IPS-15b (cell line): ENCODE measurements at regions not wholly inside any gene's neighbourhood (a gene's known extent, or its start where the extent isn't known, plus 50 kb on each side); places are given as distances from the start of the nearest gene placed in this dataset.
"Not testable (repeated sequence)": the region's sequence is repeated elsewhere in the genome, so short reads cannot be mapped to it uniquely, and the experiment has no call there.

ENCODE experiments used
- H3K27me3 ChIP-seq: one replicate; pipeline ENCODE4 v1.6.1; 2013; ENCODE audit warnings: low read length; ENCODE audit not compliant: control insufficient read depth, insufficient read depth
- H3K36me3 ChIP-seq: one replicate; pipeline ENCODE4 v1.6.1; 2013; ENCODE audit warnings: low read length; ENCODE audit not compliant: control insufficient read depth, insufficient read depth
- H3K4me1 ChIP-seq: one replicate; pipeline ENCODE4 v1.6.1; 2013; ENCODE audit warnings: mild to moderate bottlenecking, low read length; ENCODE audit not compliant: control insufficient read depth, insufficient read depth
- H3K4me3 ChIP-seq: one replicate; pipeline ENCODE4 v1.5.1; 2013; ENCODE audit warnings: low read depth, low read length
- H3K9ac ChIP-seq: one replicate; pipeline ENCODE4 v1.6.1; 2013; ENCODE audit warnings: low read depth, mild to moderate bottlenecking, low read length
- H3K9me3 ChIP-seq: one replicate; pipeline ENCODE4 v1.6.1; 2013; ENCODE audit warnings: mild to moderate bottlenecking, low read length; ENCODE audit not compliant: control insufficient read depth, insufficient read depth

- Histone ChIP-seq H3K4me3 (no peak overlapping the region), H3K9me3 (peaks cover 9% of the 10 kb centered on the region), H3K9ac (no peak overlapping the region), H3K36me3 (no peaks in the 10 kb centered on the region), H3K4me1 (no peaks in the 10 kb centered on the region), H3K27me3 (no peaks in the 10 kb centered on the region)
Observed at GRCh38 chrX:1045680-1046314, 166.7 kb downstream of the CRLF2 start.

DNA sequence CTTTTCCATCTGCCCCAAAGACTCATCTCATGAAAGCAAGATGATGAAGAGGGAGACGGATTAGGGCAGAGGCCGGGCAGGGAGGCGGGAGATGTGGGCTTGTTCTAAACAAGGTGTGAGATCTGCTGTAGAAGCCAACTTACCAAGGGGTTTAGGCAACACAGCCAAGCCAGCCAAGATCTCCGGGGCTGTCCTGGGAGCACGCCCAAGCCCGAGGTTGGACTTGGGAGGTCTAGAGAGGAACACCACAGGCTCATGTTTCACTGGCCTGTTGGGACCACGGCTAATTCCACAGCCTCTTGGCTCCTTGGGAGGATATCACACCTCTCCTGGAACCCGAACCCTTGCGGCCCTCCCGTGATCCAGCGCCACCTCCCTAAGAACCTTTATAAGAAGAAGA is 171.4 kb downstream of the CRLF2 start:
- no peak overlapping the region for H3K4me3 ChIP-seq
- H3K36me3 ChIP-seq, result no peaks in the 10 kb centered on the region
- no peaks in the 10 kb centered on the region for H3K4me1 ChIP-seq
- H3K9ac ChIP-seq, result no peak overlapping the region
- H3K9me3 ChIP-seq, result peaks cover 9% of the 10 kb centered on the region
- H3K27me3 ChIP-seq, result no peaks in the 10 kb centered on the region

DNA sequence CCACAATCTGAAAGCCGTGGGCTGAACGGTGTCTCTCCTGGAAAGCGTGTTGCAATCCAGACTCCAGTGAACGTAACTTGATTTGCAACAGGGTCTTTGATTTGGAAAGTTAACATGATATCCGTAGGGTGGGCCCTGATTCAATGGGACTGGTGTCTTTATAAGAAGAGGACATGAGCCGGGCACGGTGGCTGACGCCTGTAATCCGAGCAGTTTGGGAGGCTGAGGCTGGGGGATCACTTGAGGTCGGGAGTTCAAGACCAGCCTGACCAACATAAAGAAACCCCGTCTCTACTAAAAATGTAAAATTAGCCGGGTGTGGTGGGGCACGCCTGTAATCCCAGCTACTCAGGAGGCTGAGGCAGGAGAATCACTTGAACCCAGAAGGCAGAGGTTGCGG is 176.5 kb downstream of the CRLF2 start:
- not testable (repeated sequence) for H3K27me3 ChIP-seq, H3K4me1 ChIP-seq, H3K4me3 ChIP-seq, H3K9ac ChIP-seq, H3K9me3 ChIP-seq, H3K36me3 ChIP-seq

DNA sequence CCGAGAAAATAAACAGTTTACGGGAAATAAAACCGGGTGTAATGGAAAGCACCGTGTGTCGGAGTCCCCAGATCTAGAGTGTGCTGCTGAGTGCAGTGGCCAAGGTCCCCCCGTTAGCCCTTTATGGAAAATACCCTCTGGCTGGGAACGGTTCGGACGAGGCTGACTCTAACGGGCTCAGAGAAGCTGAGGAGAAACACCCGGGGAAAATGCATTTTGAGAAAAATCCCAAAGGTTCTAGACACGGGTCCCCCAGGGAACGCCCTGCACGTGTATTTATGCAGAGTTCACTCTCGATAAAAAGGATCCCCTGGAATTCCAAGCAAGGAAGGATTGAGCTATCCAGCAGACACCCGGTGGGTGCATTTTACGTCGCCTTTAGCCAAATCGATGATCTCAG is 177.2 kb downstream of the CRLF2 start:
- H3K4me3 ChIP-seq, result no peak overlapping the region

DNA sequence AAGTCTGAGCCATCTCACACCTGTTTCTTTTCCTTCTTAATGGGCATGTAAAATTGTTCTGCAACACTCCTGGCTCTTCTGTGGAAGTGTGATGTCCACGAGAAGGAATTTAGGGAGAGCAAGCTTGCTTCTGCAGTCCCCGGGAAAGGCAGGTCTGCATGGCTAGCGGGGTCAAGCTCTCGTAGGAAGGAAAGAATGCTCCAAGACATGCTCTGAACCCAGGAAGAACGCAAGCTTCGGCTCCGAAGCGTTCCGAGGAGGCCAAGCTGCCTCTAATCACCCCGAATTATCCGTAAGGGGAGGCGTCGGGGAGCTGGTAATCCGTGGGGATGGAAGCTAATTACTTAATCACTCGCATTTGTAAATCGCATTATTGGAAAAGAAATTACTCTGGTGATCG is 177.7 kb downstream of the CRLF2 start:
- Histone ChIP-seq H3K9me3 (no peaks in the 10 kb centered on the region), H3K27me3 (no peaks in the 10 kb centered on the region), H3K36me3 (no peaks in the 10 kb centered on the region), H3K4me3 (no peak overlapping the region), H3K4me1 (no peaks in the 10 kb centered on the region), H3K9ac (no peak overlapping the region)

More for the DNA sequence above, 177.2 kb downstream of the CRLF2 start:
- no peaks in the 10 kb centered on the region for H3K27me3 ChIP-seq
- no peaks in the 10 kb centered on the region for H3K36me3 ChIP-seq
- H3K4me1 ChIP-seq, result no peaks in the 10 kb centered on the region
- no peak overlapping the region for H3K9ac ChIP-seq
- H3K9me3 ChIP-seq, result no peaks in the 10 kb centered on the region

DNA sequence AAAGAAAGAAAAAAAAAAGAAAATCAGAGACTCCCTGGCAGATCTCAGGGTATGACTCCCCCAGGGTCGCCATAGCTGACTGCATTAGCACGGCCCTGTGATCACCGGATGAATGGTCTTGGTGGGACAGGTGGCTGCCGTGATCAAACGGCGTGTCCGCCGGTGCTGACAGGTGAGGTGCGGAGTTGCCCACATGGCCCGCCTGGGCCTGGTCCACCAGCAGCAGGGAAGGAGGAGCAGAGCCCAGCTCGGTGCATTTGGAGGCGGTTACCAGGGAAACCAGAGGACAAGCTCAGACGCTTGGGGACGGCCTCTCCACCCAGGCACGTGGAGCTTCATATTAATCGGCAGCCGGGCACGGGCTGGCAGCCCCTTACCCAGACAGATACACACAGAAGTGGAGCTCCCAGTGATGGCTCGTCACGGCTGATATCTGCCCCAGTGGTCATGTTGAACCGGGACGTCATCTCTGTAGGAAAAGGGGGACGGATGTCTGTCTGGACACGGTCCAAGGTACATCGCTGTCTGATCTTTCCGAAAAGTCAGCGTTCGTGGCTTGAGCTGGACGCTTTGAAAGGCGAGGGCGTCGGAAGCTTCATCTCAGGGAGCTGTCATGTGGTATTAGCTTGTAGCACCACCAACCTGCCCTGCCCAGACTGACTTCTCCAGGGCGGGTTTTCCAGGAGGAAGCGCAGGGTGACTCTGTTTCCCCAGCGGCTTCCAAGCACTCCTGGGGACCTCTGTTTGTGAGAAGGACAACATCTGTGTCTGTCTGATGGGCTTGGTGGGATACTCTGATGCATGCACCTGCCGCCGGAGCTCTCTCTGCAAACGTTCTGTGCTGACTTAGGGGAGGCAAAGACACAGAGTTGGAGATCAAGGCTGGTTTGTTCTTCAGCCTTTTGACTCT is 180.7 kb downstream of the CRLF2 start:
- H3K4me3 ChIP-seq, result no peak overlapping the region
- no peak overlapping the region for H3K9ac ChIP-seq
- no peaks in the 10 kb centered on the region for H3K9me3 ChIP-seq

DNA sequence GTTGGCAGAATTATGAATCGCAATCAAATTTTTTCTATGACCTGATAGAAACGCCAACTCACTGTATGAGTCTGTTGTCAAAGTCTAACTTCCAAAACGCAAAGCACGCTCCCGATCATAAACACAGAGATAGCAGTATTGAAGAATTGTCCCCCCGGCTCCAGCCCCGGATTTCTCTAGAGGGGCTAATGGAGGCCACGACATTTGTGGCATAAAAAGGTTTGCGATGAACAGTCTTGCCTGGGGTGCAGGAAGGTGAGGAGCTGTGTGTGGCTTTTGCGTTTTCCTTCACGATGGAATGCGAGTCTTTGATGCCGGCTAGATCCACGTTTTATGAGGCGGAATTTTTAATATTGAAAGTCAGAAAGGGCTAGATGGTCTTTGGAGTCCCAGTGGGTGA is 183.0 kb downstream of the CRLF2 start:
- H3K36me3 ChIP-seq, result no peaks in the 10 kb centered on the region
- no peaks in the 10 kb centered on the region for H3K27me3 ChIP-seq
- H3K4me1 ChIP-seq, result no peaks in the 10 kb centered on the region
- no peak overlapping the region for H3K4me3 ChIP-seq
- no peaks in the 10 kb centered on the region for H3K9me3 ChIP-seq
- no peak overlapping the region for H3K9ac ChIP-seq

More for the DNA sequence above, 180.7 kb downstream of the CRLF2 start:
- H3K36me3 ChIP-seq, result no peaks in the 10 kb centered on the region
- no peaks in the 10 kb centered on the region for H3K27me3 ChIP-seq
- no peaks in the 10 kb centered on the region for H3K4me1 ChIP-seq

- Histone ChIP-seq H3K27me3 (no peaks in the 10 kb centered on the region), H3K36me3 (no peaks in the 10 kb centered on the region), H3K9me3 (no peaks in the 10 kb centered on the region), H3K4me3 (no peak overlapping the region), H3K4me1 (no peaks in the 10 kb centered on the region), H3K9ac (no peak overlapping the region)
Observed at GRCh38 chrX:1027680-1028079, 184.8 kb downstream of the CRLF2 start.

GRCh38 chrX:1027133-1027532 is 185.3 kb downstream of the CRLF2 start:
- H3K4me1 ChIP-seq, result no peaks in the 10 kb centered on the region
- no peak overlapping the region for H3K4me3 ChIP-seq
- no peaks in the 10 kb centered on the region for H3K36me3 ChIP-seq
- no peak overlapping the region for H3K9ac ChIP-seq
- H3K27me3 ChIP-seq, result no peaks in the 10 kb centered on the region
- H3K9me3 ChIP-seq, result no peaks in the 10 kb centered on the region

DNA sequence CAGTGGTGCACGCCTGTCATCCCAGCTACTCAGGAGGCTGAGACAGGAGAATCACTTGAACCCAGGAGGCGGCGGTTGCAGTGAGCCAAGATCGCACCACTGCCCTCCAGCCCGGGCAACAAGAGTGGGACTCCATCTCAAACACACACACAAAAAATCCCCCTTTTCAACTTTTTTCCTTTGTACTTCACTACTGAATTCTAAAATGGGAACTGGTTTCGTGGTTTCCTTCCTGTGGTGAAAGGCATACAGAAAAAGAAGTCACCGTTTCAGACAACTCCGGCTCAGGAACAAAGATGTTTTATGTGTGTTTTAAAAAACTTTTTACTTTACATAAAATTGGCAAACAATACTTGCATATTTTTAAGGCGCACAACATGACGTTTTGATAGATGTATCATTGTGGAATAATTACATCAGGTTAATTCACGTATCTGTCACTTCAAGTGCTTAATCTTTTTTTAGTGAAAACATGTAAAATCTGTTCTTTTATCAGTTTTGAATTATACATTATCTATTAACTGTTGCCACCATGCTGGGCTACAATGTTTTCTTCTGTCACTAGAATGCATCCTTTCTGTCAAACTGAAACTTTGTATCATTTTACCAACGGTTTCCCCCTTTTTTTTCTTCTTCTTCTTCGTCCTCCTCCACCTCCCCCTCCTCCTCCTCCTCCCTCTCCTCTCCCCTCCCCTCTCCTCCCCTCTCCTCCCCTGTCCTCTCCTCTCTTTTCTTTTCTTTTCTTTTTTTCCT is 186.0 kb downstream of the CRLF2 start:
- no peak overlapping the region for H3K4me3 ChIP-seq

DNA sequence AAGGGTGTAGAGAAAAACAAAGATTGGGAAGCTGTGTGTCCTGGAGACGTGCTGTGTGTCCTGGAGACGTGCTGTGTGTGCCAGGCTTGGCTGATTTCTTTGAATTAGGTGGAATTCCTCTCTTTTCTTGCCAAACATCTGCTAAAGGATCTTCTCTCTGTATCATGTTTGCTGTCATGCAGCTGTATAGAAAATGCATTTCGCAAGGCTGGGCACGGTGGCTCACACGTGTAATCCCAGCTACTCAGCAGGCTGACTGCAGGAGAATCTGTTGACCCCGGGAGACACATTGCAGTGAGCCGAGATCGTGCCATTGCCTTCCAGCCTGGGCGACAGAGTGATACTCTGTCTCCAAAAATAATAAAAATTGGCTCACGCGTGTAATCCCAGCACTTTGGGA is 187.0 kb downstream of the CRLF2 start:
- no peaks in the 10 kb centered on the region for H3K4me1 ChIP-seq
- no peaks in the 10 kb centered on the region for H3K36me3 ChIP-seq
- H3K27me3 ChIP-seq, result no peaks in the 10 kb centered on the region
- no peak overlapping the region for H3K9ac ChIP-seq
- H3K9me3 ChIP-seq, result peaks cover 3% of the 10 kb centered on the region
- no peak overlapping the region for H3K4me3 ChIP-seq

More for the DNA sequence above, 186.0 kb downstream of the CRLF2 start:
- no peaks in the 10 kb centered on the region for H3K36me3 ChIP-seq
- H3K27me3 ChIP-seq, result no peaks in the 10 kb centered on the region
- no peak overlapping the region for H3K9ac ChIP-seq
- peaks cover 2% of the 10 kb centered on the region for H3K9me3 ChIP-seq
- no peaks in the 10 kb centered on the region for H3K4me1 ChIP-seq
